ENCODE measurements at regions not wholly inside any gene's neighbourhood (a gene's known extent, or its start where the extent isn't known, plus 50 kb on each side); places are given as distances from the start of the nearest gene placed in this dataset.

DNA sequence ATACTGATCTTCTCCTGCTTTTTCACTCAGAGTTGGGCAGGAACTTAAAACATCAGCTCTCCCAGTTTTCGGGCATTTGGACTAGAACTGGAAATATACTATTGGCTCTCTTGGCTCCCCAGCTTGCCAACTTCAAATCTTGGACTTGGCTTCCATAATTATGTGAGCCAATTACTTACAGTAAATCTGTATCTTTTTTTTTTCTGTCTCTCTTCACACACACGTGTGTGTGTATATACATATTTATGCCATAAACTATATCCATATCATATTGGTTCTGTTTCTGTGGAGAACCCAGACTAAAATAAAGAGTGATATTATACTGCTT, 379.6 kb upstream of the PRR16 start:
- TF ChIP-seq, protein P1, sequence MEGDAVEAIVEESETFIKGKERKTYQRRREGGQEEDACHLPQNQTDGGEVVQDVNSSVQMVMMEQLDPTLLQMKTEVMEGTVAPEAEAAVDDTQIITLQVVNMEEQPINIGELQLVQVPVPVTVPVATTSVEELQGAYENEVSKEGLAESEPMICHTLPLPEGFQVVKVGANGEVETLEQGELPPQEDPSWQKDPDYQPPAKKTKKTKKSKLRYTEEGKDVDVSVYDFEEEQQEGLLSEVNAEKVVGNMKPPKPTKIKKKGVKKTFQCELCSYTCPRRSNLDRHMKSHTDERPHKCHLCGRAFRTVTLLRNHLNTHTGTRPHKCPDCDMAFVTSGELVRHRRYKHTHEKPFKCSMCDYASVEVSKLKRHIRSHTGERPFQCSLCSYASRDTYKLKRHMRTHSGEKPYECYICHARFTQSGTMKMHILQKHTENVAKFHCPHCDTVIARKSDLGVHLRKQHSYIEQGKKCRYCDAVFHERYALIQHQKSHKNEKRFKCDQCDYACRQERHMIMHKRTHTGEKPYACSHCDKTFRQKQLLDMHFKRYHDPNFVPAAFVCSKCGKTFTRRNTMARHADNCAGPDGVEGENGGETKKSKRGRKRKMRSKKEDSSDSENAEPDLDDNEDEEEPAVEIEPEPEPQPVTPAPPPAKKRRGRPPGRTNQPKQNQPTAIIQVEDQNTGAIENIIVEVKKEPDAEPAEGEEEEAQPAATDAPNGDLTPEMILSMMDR (IDR thresholded peaks at IDR 0.05) = no peak
- no peak for TF ChIP-seq POLR2A (IDR thresholded peaks at IDR 0.05)
- TF ChIP-seq POLR2AphosphoS5 (IDR thresholded peaks at IDR 0.05) = no peak
